ENCODE measurements at regions not wholly inside any gene's neighbourhood (a gene's known extent, or its start where the extent isn't known, plus 50 kb on each side); places are given as distances from the start of the nearest gene placed in this dataset.
"Not testable (repeated sequence)": the region's sequence is repeated elsewhere in the genome, so short reads cannot be mapped to it uniquely, and the experiment has no call there.

DNA sequence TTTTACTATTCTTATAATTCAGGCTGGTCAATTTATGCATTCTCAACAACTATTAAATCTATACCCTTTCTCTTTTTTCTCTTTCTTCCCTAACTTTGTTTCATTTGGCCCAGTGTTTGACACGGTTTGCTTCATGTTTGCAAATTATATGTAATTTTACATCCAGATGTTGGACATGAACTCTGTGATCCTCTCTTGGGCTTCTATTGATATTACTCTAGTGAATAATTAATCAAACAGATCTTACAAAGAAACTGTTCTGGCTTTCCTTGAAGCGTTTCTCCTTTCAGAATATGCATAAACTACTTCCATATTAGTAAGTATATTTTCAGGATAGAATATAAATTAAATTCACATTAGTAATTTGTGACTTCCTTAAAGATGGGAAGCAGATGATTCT is 225.1 kb upstream of the TMEFF2 start:
- Histone ChIP-seq H3K4me1 (ENCODE audit: control insufficient read depth, insufficient read depth, low read length) (no peaks in the 10 kb centered on the region), H3K27me3 (replicated peaks; ENCODE audit: control insufficient read depth, insufficient read depth, low read length) (no peaks in the 10 kb centered on the region), H3K9ac (ENCODE audit: low read length) (no peak overlapping the region), H3K4me3 (ENCODE audit: low read length) (no peak overlapping the region), H3K36me3 (ENCODE audit: control insufficient read depth, insufficient read depth, low read length, severe bottlenecking) (no peaks in the 10 kb centered on the region), H3K9me3 (ENCODE audit: control insufficient read depth, low read length) (no peaks in the 10 kb centered on the region)
- no peak for DNase-seq (ENCODE audit: low read depth)

DNA sequence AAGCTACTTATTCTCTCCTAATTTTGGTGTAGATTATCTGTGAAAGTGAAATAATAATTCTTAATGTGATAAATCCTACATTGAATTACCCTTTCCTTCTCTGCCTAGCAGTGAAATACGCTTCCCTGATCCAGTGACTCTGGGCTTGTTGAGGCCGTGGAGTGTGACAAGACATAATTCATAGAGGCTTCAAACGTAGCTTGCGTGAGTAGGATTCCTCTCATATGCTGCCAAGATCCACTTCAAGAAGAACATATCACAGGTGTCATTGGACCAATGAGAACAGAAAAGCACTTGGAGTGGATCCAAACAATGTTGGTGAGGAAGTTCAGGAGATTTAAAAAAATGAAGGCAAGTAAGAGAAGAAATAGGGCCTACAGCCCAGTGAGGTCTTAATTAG is 221.3 kb upstream of the TMEFF2 start:
- H3K9me3 ChIP-seq (ENCODE audit: control insufficient read depth, low read length) = no peaks in the 10 kb centered on the region
- DNase-seq (ENCODE audit: low read depth) = no peak
- no peaks in the 10 kb centered on the region for H3K36me3 ChIP-seq (ENCODE audit: control insufficient read depth, insufficient read depth, low read length, severe bottlenecking)

DNA sequence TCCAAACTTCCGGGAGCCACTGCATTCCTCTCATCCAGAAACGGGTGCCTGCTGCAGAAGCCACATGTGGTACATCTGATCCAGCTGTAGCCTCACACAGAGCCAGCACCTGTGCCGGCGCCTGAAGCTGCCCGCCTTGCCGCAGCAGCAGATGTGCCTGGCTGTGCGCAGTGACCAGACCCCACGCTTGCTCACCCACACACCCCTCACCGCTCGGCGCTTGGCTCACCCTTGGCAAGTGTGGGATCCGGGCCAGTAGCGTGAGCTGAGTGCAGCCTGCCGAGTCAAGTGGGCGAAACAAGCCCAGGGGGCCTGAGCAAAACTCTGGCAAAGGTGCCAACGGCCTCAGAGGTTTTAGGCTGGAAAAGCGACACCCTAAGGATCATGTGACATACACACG is 220.1 kb upstream of the TMEFF2 start:
- no peaks in the 10 kb centered on the region for H3K36me3 ChIP-seq (ENCODE audit: control insufficient read depth, insufficient read depth, low read length, severe bottlenecking)
- no peak overlapping the region for H3K9ac ChIP-seq (ENCODE audit: low read length)
- no peak for DNase-seq (ENCODE audit: low read depth)
- no peaks in the 10 kb centered on the region for H3K27me3 ChIP-seq (replicated peaks; ENCODE audit: control insufficient read depth, insufficient read depth, low read length)
- H3K9me3 ChIP-seq (ENCODE audit: control insufficient read depth, low read length) = no peaks in the 10 kb centered on the region
- no peaks in the 10 kb centered on the region for H3K4me1 ChIP-seq (ENCODE audit: control insufficient read depth, insufficient read depth, low read length)
- H3K4me3 ChIP-seq (ENCODE audit: low read length) = no peak overlapping the region

More for the DNA sequence above, 221.3 kb upstream of the TMEFF2 start:
- Histone ChIP-seq H3K9ac (ENCODE audit: low read length) (no peak overlapping the region), H3K27me3 (replicated peaks; ENCODE audit: control insufficient read depth, insufficient read depth, low read length) (no peaks in the 10 kb centered on the region), H3K4me1 (ENCODE audit: control insufficient read depth, insufficient read depth, low read length) (no peaks in the 10 kb centered on the region), H3K4me3 (ENCODE audit: low read length) (no peak overlapping the region)

DNA sequence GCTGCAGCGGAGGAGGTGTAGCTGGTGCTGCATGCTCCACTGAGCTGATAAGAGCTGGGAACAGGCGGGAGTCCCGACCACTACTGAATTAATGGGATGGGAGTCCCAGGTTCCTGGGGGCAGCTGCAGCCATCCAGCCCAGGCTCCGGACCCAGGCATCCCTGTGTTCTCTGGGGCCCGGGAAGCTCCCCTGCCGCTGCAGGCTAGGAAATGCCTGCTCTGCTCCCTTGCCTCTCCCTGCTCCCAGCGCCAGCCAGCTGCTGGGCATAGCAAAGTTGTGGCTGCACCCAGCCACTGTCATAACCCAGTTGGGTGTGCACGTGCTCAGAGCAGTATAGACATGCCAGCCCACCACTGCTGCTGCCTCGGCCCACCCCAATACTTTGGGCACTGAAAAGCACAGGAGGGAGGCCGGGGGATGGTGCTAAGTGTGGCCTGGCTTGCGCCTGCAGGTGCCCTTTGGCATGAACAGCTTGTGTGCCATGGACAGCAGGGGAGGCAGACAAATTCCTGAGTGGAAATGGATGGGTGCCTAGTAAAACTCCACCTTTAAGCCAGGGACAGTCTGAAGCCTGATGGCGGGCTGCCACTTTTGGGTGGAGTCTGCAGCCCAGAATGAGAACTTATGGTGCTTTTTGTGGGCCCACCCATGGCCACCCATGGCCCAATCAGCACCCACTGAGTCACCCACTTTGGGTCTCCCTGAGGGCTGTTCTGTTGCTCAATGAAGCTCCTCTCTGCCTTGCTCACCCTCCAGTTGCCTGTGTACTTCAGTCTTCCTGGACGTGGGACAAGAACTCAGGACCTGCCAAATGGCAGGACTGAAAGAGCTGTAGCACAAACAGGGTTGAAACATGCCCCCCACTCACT is 219.3 kb upstream of the TMEFF2 start:
- Histone ChIP-seq H3K4me1 (ENCODE audit: control insufficient read depth, insufficient read depth, low read length) (no peaks in the 10 kb centered on the region), H3K4me3 (ENCODE audit: low read length) (no peak overlapping the region), H3K9me3 (ENCODE audit: control insufficient read depth, low read length) (no peaks in the 10 kb centered on the region), H3K27me3 (replicated peaks; ENCODE audit: control insufficient read depth, insufficient read depth, low read length) (no peaks in the 10 kb centered on the region), H3K9ac (ENCODE audit: low read length) (no peak overlapping the region), H3K36me3 (ENCODE audit: control insufficient read depth, insufficient read depth, low read length, severe bottlenecking) (no peaks in the 10 kb centered on the region)
- DNase-seq (ENCODE audit: low read depth) = no peak

DNA sequence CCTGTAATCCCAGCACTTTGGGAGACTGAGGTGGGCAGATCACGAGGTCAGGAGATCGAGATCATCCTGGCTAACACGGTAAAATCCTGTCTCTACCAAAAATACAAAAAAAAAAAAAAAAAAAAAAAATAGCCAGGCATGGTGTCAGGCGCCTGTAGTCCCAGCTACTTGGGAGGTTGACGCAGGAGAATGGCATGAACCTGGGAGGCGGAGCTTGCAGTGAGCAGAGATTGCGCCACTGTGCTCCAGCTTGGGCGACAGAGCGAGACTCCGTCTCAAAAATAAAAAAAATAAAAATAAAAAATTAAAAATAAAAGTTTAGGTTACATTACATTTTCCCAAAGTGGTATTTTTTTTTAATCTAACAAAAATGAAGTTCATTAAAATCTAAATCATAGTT is 218.1 kb upstream of the TMEFF2 start:
- DNase-seq (ENCODE audit: low read depth); H3K9ac ChIP-seq (ENCODE audit: low read length): not testable (repeated sequence)

DNA sequence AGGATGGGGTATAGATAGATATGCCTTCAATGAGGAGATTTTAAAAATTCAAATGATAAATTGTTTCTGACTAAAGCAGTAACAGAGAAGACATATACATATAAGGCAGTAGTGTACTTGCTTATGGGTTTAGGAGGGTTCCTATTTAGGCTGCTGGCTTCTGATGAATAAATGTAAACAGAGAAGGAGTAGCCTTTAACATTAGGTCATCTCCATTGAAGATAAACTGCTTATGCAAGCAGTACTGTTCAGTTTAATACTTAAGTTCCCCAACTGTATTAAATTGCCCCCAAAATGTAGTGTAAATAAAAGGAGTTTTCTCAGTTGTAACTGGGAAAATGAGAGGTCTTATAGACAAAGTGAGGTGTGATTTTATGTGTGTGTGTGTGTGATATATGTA is 217.7 kb upstream of the TMEFF2 start:
- no peak overlapping the region for H3K9ac ChIP-seq (ENCODE audit: low read length)
- H3K27me3 ChIP-seq (replicated peaks; ENCODE audit: control insufficient read depth, insufficient read depth, low read length) = no peaks in the 10 kb centered on the region
- H3K36me3 ChIP-seq (ENCODE audit: control insufficient read depth, insufficient read depth, low read length, severe bottlenecking) = no peaks in the 10 kb centered on the region

More for the DNA sequence above, 218.1 kb upstream of the TMEFF2 start:
- not testable (repeated sequence) for H3K36me3 ChIP-seq (ENCODE audit: control insufficient read depth, insufficient read depth, low read length, severe bottlenecking); H3K4me3 ChIP-seq (ENCODE audit: low read length); H3K4me1 ChIP-seq (ENCODE audit: control insufficient read depth, insufficient read depth, low read length); H3K27me3 ChIP-seq (replicated peaks; ENCODE audit: control insufficient read depth, insufficient read depth, low read length); H3K9me3 ChIP-seq (ENCODE audit: control insufficient read depth, low read length)

DNA sequence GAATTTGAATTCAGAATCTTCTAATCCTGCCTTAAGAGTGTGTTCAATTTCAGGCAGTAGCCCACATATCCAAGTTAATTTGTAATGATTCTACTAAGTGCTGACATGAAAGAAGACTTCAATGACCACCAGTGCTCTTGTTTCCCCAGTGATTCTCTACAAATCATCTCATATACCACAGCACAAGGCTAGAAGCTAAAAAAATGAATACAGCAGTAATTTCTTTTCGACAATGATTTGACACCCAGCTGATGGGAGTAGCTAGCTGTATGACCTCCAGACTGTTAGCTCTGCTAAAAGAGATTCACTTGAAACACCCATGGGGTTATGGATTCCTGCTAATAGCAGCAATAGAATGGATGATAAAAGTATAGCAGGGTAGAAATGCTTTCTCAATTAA is 217.0 kb upstream of the TMEFF2 start:
- no peaks in the 10 kb centered on the region for H3K9me3 ChIP-seq (ENCODE audit: control insufficient read depth, low read length)

More for the DNA sequence above, 217.7 kb upstream of the TMEFF2 start:
- no peak for DNase-seq (ENCODE audit: low read depth)
- Histone ChIP-seq H3K4me3 (ENCODE audit: low read length) (no peak overlapping the region), H3K9me3 (ENCODE audit: control insufficient read depth, low read length) (no peaks in the 10 kb centered on the region), H3K4me1 (ENCODE audit: control insufficient read depth, insufficient read depth, low read length) (no peaks in the 10 kb centered on the region)

DNA sequence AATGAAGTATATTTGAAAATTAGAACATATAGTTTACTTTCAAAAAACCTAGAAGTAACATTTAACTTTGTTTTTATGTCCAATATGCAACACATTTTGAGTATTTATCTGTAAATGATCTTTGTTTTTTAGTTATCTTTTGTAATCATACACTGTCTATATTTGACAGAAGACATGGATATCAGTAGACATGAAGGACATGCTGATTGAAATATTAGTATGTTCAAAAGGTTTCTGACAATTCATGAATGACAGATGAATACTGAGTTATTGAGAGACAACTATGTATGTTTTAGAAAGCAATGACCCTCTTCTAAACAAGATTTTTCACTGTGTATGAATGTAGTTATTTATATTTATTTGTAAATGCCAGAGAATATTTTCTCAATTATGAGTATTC is 215.6 kb upstream of the TMEFF2 start:
- Histone ChIP-seq H3K27me3 (replicated peaks; ENCODE audit: control insufficient read depth, insufficient read depth, low read length) (no peaks in the 10 kb centered on the region), H3K4me3 (ENCODE audit: low read length) (no peak overlapping the region), H3K9ac (ENCODE audit: low read length) (no peak overlapping the region), H3K9me3 (ENCODE audit: control insufficient read depth, low read length) (no peaks in the 10 kb centered on the region), H3K4me1 (ENCODE audit: control insufficient read depth, insufficient read depth, low read length) (no peaks in the 10 kb centered on the region), H3K36me3 (ENCODE audit: control insufficient read depth, insufficient read depth, low read length, severe bottlenecking) (no peaks in the 10 kb centered on the region)
- no peak for DNase-seq (ENCODE audit: low read depth)

More for the DNA sequence above, 217.0 kb upstream of the TMEFF2 start:
- H3K9ac ChIP-seq (ENCODE audit: low read length) = no peak overlapping the region
- H3K36me3 ChIP-seq (ENCODE audit: control insufficient read depth, insufficient read depth, low read length, severe bottlenecking) = no peaks in the 10 kb centered on the region
- no peak for DNase-seq (ENCODE audit: low read depth)
- no peaks in the 10 kb centered on the region for H3K4me1 ChIP-seq (ENCODE audit: control insufficient read depth, insufficient read depth, low read length)
- H3K27me3 ChIP-seq (replicated peaks; ENCODE audit: control insufficient read depth, insufficient read depth, low read length) = no peaks in the 10 kb centered on the region
- H3K4me3 ChIP-seq (ENCODE audit: low read length) = no peak overlapping the region

DNA sequence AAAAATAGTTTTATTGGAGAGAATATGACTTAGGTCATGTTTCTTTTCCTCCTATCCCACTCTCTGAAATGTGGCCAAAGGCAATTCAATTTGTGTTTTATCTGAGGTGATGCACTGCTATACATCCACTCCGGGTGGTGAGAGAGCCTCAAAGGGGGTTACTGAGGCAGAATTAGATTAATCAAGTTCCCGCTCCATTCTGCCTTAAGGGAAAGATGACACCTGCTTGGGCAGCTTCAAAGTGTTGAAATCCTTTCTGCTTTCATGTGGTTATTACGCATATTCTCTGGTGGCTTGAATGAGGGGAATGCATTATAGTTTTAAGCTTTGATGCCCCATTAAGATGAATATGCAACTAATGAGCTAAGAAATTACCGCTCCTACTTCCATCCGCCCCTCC is 213.0 kb upstream of the TMEFF2 start:
- DNase-seq (ENCODE audit: low read depth) = no peak
- no peak overlapping the region for H3K4me3 ChIP-seq (ENCODE audit: low read length)
- no peak overlapping the region for H3K9ac ChIP-seq (ENCODE audit: low read length)
- H3K36me3 ChIP-seq (ENCODE audit: control insufficient read depth, insufficient read depth, low read length, severe bottlenecking) = no peaks in the 10 kb centered on the region
- H3K27me3 ChIP-seq (replicated peaks; ENCODE audit: control insufficient read depth, insufficient read depth, low read length) = no peaks in the 10 kb centered on the region
- H3K9me3 ChIP-seq (ENCODE audit: control insufficient read depth, low read length) = no peaks in the 10 kb centered on the region
- H3K4me1 ChIP-seq (ENCODE audit: control insufficient read depth, insufficient read depth, low read length) = no peaks in the 10 kb centered on the region

DNA sequence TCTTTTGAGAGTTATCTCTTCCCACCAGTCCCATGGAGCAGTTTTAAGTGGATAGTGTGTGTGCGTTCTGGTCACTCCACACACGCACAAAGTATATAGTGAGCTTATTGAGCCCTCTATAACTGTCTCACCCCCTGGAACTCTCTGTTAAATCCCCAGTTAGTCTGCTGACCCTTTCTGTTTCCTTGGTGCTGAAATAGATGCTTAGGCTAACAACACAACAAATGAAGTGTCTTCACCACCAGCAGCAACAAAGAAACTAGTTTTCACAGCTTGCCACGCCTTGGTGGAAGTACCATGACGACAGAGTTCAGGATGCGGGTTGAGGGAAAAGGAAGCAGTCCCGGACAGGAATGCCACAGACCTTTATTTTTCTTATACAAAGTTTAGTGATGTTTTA is 203.5 kb upstream of the TMEFF2 start:
- Histone ChIP-seq H3K36me3 (ENCODE audit: control insufficient read depth, insufficient read depth, low read length, severe bottlenecking) (no peaks in the 10 kb centered on the region), H3K27me3 (replicated peaks; ENCODE audit: control insufficient read depth, insufficient read depth, low read length) (no peaks in the 10 kb centered on the region), H3K4me1 (ENCODE audit: control insufficient read depth, insufficient read depth, low read length) (no peaks in the 10 kb centered on the region), H3K9me3 (ENCODE audit: control insufficient read depth, low read length) (peaks cover 5% of the 10 kb centered on the region), H3K4me3 (ENCODE audit: low read length) (no peak overlapping the region), H3K9ac (ENCODE audit: low read length) (no peak overlapping the region)
- no peak for DNase-seq (ENCODE audit: low read depth)

DNA sequence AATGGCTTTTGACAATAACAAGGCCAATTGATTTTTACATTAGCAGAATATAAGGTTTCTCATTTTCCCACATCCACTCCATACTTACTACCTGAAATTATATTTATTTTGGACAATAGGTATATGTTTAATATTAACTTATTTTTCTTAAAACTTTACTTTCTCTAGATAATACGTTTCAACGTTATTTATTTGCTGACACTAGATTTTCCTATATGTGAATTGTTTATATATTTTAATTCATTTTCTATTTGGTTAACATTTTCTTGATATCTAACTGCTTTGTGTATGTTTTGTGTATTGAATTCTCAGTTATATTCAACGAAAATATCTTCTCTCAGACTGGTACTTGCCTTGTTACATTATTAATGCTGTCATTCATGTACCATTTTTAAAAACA is 199.9 kb upstream of the TMEFF2 start:
- DNase-seq (ENCODE audit: low read depth) = no peak
- no peaks in the 10 kb centered on the region for H3K36me3 ChIP-seq (ENCODE audit: control insufficient read depth, insufficient read depth, low read length, severe bottlenecking)
- no peaks in the 10 kb centered on the region for H3K4me1 ChIP-seq (ENCODE audit: control insufficient read depth, insufficient read depth, low read length)
- H3K9me3 ChIP-seq (ENCODE audit: control insufficient read depth, low read length) = peaks cover 5% of the 10 kb centered on the region
- H3K27me3 ChIP-seq (replicated peaks; ENCODE audit: control insufficient read depth, insufficient read depth, low read length) = no peaks in the 10 kb centered on the region
- no peak overlapping the region for H3K4me3 ChIP-seq (ENCODE audit: low read length)
- H3K9ac ChIP-seq (ENCODE audit: low read length) = no peak overlapping the region

DNA sequence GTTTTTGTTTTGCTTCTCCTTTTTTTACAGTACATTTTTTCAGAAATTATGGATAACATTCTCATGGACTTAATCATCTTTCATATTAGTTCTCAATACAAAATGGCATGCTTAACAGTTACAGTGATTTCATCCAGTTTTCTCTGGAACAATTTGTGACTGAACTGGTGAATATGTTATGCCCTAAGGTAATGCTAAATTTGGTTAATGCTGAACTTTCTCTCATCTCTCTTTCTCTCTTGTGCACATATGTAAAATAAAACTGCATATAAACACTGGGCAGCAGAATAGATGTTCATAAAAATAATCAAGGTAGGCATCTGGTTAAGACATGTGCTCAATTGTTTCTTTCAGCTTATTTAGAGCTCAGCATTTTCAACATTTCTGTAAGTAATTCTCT is 196.3 kb upstream of the TMEFF2 start:
- DNase-seq (ENCODE audit: low read depth) = no peak
- Histone ChIP-seq H3K9ac (ENCODE audit: low read length) (no peak overlapping the region), H3K36me3 (ENCODE audit: control insufficient read depth, insufficient read depth, low read length, severe bottlenecking) (no peaks in the 10 kb centered on the region), H3K4me3 (ENCODE audit: low read length) (no peak overlapping the region), H3K9me3 (ENCODE audit: control insufficient read depth, low read length) (no peaks in the 10 kb centered on the region), H3K4me1 (ENCODE audit: control insufficient read depth, insufficient read depth, low read length) (no peaks in the 10 kb centered on the region), H3K27me3 (replicated peaks; ENCODE audit: control insufficient read depth, insufficient read depth, low read length) (no peaks in the 10 kb centered on the region)
